ENCODE measurements at regions not wholly inside any gene's neighbourhood (a gene's known extent, or its start where the extent isn't known, plus 50 kb on each side); places are given as distances from the start of the nearest gene placed in this dataset.

DNA sequence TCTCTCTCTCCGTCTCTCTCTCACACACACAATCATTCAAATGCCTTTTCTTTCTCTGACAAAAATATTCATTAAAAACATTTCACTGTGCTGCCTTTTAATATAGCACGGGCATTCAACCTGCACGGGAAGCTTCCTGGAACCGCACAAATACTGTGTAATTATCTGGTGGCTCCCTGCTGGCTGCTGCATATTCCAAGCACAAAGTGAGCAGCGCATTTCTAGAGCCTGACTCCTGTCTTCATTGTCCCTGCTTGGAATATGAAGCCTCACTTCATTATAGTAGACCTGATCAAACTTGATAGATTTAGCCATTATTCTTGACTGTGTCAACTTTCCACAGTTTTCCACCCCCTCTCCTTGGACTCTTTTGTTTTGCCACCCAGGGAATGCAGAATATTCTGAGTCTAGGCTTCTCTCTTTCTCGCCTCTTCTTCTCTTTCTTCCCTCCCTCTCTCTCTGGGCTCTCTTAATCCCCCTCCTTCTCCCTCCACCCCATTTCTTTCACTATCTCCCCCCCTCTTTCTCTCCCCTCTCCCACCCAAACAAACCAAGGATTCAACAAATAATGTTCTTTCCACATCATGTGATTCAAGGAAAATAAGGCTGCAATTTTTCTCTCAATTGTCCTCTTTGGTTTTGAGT is 672.1 kb upstream of the FANCL start:
- H3K36me3 ChIP-seq (ENCODE audit: low read depth): no peaks in the 10 kb centered on the region
- no peak overlapping the region for H3K4me3 ChIP-seq
- no peaks in the 10 kb centered on the region for H3K9me3 ChIP-seq
- no peak for DNase-seq
- TF ChIP-seq, protein P1, sequence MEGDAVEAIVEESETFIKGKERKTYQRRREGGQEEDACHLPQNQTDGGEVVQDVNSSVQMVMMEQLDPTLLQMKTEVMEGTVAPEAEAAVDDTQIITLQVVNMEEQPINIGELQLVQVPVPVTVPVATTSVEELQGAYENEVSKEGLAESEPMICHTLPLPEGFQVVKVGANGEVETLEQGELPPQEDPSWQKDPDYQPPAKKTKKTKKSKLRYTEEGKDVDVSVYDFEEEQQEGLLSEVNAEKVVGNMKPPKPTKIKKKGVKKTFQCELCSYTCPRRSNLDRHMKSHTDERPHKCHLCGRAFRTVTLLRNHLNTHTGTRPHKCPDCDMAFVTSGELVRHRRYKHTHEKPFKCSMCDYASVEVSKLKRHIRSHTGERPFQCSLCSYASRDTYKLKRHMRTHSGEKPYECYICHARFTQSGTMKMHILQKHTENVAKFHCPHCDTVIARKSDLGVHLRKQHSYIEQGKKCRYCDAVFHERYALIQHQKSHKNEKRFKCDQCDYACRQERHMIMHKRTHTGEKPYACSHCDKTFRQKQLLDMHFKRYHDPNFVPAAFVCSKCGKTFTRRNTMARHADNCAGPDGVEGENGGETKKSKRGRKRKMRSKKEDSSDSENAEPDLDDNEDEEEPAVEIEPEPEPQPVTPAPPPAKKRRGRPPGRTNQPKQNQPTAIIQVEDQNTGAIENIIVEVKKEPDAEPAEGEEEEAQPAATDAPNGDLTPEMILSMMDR (IDR thresholded peaks at IDR 0.05): no peak
- H3K4me1 ChIP-seq (ENCODE audit: low read depth): no peaks in the 10 kb centered on the region
- intact Hi-C loops (cut with DNase I, micrococcal nuclease): no loop called here
- no peak for ATAC-seq

DNA sequence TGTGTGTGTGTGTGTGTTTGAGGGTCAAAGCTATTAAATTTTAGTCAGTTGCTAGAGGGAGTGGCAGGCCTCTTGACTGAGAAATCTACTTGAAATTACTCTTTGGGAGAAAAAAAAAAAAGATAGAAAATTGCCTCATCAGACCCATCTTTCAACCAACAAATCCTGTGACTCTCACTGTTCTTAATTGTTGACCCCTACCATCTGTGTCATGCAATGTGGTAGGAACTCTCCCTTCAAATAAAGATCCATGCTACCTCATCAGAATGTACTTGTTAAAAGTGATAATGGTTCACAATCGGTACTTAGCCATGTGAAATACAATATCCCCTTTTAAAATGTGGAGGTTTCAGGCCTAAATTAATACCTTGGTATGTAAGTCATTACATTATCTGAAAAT is 670.8 kb upstream of the FANCL start:
- H3K4me3 ChIP-seq: no peak overlapping the region
- no peaks in the 10 kb centered on the region for H3K36me3 ChIP-seq (ENCODE audit: low read depth)
- no peaks in the 10 kb centered on the region for H3K9me3 ChIP-seq
- TF ChIP-seq, protein P1 (IDR thresholded peaks at IDR 0.05): no peak
- intact Hi-C loops (cut with DNase I, micrococcal nuclease): no loop called here
- no peak for ATAC-seq
- no peaks in the 10 kb centered on the region for H3K4me1 ChIP-seq (ENCODE audit: low read depth)
- DNase-seq: no peak

DNA sequence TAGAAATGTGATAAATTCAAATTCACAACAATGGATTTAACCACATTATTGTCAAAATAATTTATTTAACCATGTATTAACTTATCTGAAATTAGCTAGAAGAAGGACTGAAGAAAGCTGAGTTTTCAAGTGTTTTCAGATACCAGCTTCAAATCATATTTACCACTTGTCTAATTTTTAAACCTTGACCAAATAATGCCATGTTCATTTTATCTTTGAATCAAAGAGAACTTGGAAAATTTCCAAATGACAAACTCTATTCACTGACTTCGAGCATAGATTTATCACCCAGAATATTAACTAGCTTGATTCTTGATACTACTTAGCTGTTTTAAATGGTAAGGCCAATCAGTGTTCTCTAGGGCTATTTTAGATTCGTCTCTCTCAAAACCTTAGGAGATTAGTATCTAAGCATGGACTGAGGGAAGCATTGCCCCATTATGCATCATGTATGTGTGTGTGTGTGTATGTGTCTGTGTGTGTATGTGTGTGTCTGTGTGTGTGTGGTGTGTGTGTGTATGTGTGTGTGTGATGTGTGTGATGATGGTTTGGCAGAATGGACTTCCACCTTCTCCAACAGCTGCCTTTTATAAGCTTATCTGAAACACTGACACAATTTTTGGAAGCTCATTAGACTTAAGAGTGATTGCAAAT is 667.5 kb upstream of the FANCL start:
- no peaks in the 10 kb centered on the region for H3K4me1 ChIP-seq (ENCODE audit: low read depth)
- ATAC-seq (no peak), DNase-seq (no peak)
- intact Hi-C loops (cut with DNase I, micrococcal nuclease): no loop called here
- H3K36me3 ChIP-seq (ENCODE audit: low read depth): no peaks in the 10 kb centered on the region
- no peak overlapping the region for H3K4me3 ChIP-seq
- TF ChIP-seq, protein P1 (IDR thresholded peaks at IDR 0.05): no peak
- no peaks in the 10 kb centered on the region for H3K9me3 ChIP-seq

DNA sequence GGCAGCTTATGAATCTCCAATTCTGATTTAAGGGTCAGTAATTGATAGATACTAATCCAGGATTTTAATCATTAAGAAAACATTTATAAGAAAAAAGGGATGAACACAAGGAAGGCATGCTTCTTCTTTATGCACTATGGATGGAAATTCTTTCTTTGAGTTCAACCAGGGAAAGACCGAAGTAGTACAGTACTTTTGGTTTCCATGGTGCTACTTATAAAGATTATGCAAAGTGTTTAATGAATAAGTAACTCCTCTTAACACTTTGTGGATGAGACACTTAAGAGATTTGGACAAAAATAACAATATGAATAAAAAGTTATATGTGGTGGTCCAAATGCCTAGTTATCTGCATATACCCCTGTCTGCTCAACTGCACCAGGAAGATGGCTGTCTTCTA is 666.5 kb upstream of the FANCL start:
- DNase-seq (no peak), ATAC-seq (no peak)
- Histone ChIP-seq H3K36me3 (ENCODE audit: low read depth) (no peaks in the 10 kb centered on the region), H3K9me3 (no peaks in the 10 kb centered on the region), H3K4me1 (ENCODE audit: low read depth) (no peaks in the 10 kb centered on the region), H3K4me3 (no peak overlapping the region)
- TF ChIP-seq, protein P1 (IDR thresholded peaks at IDR 0.05): no peak
- intact Hi-C loops (cut with DNase I, micrococcal nuclease): no loop called here

DNA sequence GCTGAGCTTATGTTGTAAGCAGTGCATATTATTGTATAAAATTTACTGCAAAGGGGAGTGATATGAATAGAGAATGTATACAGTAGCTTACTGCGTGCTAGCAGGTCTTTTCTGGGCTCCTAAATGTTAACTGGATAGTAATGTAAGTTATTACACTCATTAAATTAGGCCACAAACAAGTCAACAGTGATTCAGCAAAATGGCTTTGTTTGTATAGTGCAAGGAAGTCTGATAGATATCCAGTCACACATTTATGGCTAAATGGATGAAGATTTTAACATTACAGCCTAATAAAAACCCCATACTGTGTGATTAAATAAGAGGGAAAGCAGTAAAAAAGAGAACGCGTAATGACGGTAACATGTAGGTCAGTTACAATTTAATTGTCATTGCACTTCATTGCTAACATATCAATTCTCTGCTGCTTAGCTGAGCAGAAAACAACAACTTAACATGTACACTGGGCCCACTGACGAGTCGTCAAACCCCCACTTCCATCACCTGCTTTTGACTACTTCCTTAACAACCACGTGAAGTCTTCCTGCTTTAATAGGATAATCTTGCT is 665.0 kb upstream of the FANCL start:
- no peak for ATAC-seq
- intact Hi-C loops (cut with DNase I, micrococcal nuclease): no loop called here
- Histone ChIP-seq H3K4me3 (no peak overlapping the region), H3K4me1 (ENCODE audit: low read depth) (no peaks in the 10 kb centered on the region), H3K9me3 (no peaks in the 10 kb centered on the region), H3K36me3 (ENCODE audit: low read depth) (no peaks in the 10 kb centered on the region)
- TF ChIP-seq, protein P1 (IDR thresholded peaks at IDR 0.05): no peak
- DNase-seq: no peak
